Activated CD4-positive, alpha-beta T cell treated with anti-CD3 and anti-CD28 coated beads for 36 hours (primary cell): ENCODE measurements at regions not wholly inside any gene's neighbourhood (a gene's known extent, or its start where the extent isn't known, plus 50 kb on each side); places are given as distances from the start of the nearest gene placed in this dataset.
"Not testable (repeated sequence)": the region's sequence is repeated elsewhere in the genome, so short reads cannot be mapped to it uniquely, and the experiment has no call there.

Experiments
- ATAC-seq: fragments of 200-7000 bp; cut with Tn5 transposase; one replicate; pipeline ENCODE4 v1.10.0; 2021; ENCODE audit warnings: mild to moderate bottlenecking, moderate library complexity
- CTCF ChIA-PET: fragments of 350-600 bp; sonication (Branson Sonifier 250); formaldehyde crosslinking; loops from one replicate; lab custom pipeline; 2021; ENCODE audit warnings: antibody characterized with exemption; lab: Charles Lee
- POLR2A ChIA-PET: fragments of 350-600 bp; sonication (Branson Sonifier 250); formaldehyde crosslinking; loops from one replicate; lab custom pipeline; 2021; ENCODE audit warnings: antibody characterized with exemption, inconsistent platforms; lab: Charles Lee
- DNase-seq: peaks from one replicate; pipeline ENCODE4 v3.0.0-alpha.2; 2020
- H3K27ac Mint-ChIP-seq: one replicate; pipeline ENCODE4 v1.8.0; 2021; ENCODE audit warnings: mixed read lengths
- H3K27me3 Mint-ChIP-seq: one replicate; pipeline ENCODE4 v1.8.0; 2021; ENCODE audit warnings: mixed read lengths
- H3K36me3 Mint-ChIP-seq: one replicate; pipeline ENCODE4 v1.8.0; 2021; ENCODE audit warnings: low read depth, mixed read lengths
- H3K4me1 Mint-ChIP-seq: one replicate; pipeline ENCODE4 v1.8.0; 2021; ENCODE audit warnings: mixed read lengths
- H3K4me3 Mint-ChIP-seq: one replicate; pipeline ENCODE4 v1.8.0; 2021; ENCODE audit warnings: mild to moderate bottlenecking, moderate library complexity, mixed read lengths
- H3K9me3 Mint-ChIP-seq: one replicate; pipeline ENCODE4 v1.8.0; 2021; ENCODE audit warnings: low read depth, mixed read lengths
- intact Hi-C, 2 experiments: fragments of 100-400 bp; cut with DNase I in 1 of 2; cut with micrococcal nuclease in 1 of 2; formaldehyde crosslinking; loops; one replicate each; pipeline versions ENCODE4 v1.14.2 to v1.15.1; 2022 to 2024; cut with DNase I, micrococcal nuclease

DNA sequence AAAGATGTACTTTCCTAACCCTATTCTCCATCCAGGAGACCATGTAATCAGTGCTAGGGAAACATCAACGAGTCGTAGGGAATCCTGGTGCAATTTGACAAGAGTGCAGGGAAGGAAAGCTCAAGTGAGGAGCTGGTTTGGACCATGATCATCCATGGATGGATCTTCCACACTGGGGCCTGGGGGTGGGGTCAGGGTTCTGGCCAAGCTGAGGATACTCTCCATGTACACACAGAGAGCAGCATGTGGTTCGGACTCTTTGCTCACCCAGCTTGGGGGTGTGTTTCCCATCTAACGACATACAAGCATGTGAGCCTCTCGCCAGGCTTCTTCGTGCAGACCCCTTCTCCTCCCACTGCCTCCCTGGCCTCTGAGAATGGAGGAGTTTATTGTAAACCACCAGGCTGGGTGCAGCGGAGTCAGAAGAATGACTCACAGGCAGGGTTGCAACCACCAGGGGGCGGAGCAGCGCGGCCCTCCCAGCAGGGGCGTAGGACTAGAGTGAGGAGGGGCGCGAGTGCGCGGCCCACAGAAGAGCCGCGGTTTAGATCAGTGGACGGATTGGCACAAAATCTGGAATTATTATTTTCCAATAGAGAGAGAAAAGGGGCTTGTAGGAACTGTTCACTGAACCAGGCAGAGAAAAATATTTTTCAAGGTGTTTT, 530.0 kb upstream of the B3GAT1 start:
- DNase-seq: peak; percentile 10
- ATAC-seq, CTCF ChIA-PET, H3K36me3 Mint-ChIP-seq, H3K4me3 Mint-ChIP-seq, H3K27ac Mint-ChIP-seq, POLR2A ChIA-PET, H3K9me3 Mint-ChIP-seq, H3K4me1 Mint-ChIP-seq, intact Hi-C loops: not testable (repeated sequence)
- H3K27me3 Mint-ChIP-seq: peaks cover 12% of the 10 kb centered on the region

DNA sequence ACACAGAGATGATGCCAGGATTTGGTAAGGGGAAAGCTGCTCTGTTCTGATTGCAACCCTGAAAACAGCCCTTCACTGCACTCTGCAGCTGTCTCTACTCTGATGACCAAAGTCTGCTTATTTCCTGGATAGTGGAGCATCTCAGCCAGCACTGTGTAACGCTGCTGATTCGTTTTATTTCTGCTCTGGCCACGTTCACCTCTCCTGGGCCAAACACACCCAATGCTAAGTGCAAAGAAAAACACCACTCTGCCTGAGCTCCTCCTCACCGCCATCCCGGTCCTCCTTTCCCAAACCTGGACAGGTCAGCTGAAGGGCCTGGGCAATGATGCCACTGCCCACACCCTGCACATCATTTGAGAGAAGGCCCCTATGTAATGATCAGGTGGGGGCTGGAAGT, 529.3 kb upstream of the B3GAT1 start:
- Mint-ChIP-seq H3K36me3 (no peaks in the 10 kb centered on the region), H3K27ac (no peak overlapping the region), H3K4me3 (no peak overlapping the region), H3K4me1 (no peaks in the 10 kb centered on the region), H3K9me3 (no peaks in the 10 kb centered on the region), H3K27me3 (peaks cover 12% of the 10 kb centered on the region)
- intact Hi-C loops: no loop called here
- ATAC-seq (no peak), DNase-seq (no peak)
- POLR2A ChIA-PET: no interaction called here
- CTCF ChIA-PET: no interaction called here

DNA sequence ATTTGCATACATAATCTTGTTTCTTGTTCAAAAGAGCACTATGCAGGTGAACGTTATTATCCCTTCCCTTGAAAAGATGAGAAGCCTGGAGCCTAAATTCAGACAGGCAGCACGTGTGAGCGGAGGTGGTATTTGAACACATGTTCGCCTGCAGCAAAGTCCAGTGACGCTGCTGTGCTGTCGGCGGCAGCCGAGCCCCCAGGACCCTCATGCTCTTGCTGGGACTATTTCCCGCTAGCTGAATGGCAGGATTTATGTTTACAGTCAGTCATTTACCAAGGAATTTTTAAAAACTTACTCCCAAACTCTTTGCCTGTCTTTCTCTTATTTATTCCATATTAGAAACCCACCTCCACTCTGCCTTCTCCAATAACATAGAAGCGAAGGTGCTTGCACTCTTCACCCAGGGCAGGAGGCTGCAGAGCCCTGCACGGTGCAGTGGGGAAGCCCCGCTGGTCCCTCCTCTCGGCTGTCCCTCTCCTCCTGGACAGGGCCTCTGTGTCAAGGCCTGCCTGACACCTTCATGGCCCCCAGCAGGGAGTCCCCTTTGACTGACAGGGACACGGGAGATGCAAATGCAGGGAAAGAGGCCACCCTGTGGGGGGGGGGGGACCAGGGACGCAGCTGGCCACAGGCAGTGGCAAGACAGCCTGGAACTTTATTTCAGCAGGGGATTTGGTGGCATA, 528.5 kb upstream of the B3GAT1 start:
- H3K36me3 Mint-ChIP-seq: no peaks in the 10 kb centered on the region
- ChIA-PET POLR2A (no interaction called here), CTCF (interaction anchor here (0.9 kb wide), 1 partner anchor 72 kb away, joined by 4 read pairs; no protein-coding TSS in a partner anchor)
- no peak overlapping the region for H3K27ac Mint-ChIP-seq
- H3K9me3 Mint-ChIP-seq: no peaks in the 10 kb centered on the region
- DNase-seq (no peak), ATAC-seq (no peak)
- H3K27me3 Mint-ChIP-seq: peaks cover 9% of the 10 kb centered on the region
- no peak overlapping the region for H3K4me3 Mint-ChIP-seq
- intact Hi-C loops: no loop called here
- H3K4me1 Mint-ChIP-seq: no peaks in the 10 kb centered on the region

DNA sequence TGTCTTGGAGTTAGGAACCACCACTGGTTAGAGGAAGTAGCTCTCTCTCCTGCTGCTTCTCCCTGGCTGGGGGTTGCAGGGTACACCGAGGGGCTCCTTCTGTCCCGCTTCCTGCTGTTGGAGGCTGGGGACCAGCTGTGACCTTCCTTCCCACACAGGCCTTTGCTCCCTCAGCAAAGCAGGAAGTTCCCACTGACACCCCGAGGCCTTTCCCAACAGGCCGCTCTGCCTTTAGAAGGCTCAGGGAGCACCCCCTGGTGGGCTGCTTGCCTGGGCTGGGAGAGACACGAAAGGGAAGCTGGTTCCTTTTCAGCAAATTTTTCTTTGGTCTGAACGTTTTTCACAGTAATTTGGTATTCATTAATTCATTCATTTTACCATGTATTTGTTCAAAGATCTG, 527.9 kb upstream of the B3GAT1 start:
- H3K36me3 Mint-ChIP-seq: no peaks in the 10 kb centered on the region
- ChIA-PET POLR2A (no interaction called here), CTCF (interaction anchor here (0.9 kb wide), 1 partner anchor 71 kb away, joined by 4 read pairs; no protein-coding TSS in a partner anchor)
- no peak overlapping the region for H3K4me3 Mint-ChIP-seq
- ATAC-seq (no peak), DNase-seq (peak; percentile 6)
- H3K4me1 Mint-ChIP-seq: no peaks in the 10 kb centered on the region
- H3K27me3 Mint-ChIP-seq: peaks cover 9% of the 10 kb centered on the region
- H3K9me3 Mint-ChIP-seq: no peaks in the 10 kb centered on the region
- intact Hi-C loops: no loop called here
- H3K27ac Mint-ChIP-seq: no peak overlapping the region

DNA sequence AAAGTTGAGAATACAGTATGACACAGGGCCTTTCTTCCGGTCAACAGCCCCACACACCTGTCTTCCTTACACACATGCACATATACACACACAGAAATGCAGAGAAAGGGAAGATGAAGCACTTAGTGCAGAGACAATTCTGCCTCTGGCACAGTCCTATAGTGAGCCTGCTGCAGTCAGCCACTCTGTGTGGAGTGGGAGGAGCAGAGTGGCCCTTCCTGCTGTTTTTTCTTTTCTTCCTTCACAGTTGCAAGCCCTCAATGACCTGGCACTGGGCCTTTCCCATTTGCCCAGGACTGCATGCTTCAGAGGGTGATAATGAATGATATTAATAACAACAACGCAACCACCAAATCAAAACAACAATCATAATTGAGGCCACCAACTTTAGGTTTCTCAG, 527.0 kb upstream of the B3GAT1 start:
- intact Hi-C loops: no loop called here
- DNase-seq: no peak
- Mint-ChIP-seq H3K27ac (no peak overlapping the region), H3K27me3 (peaks cover 7% of the 10 kb centered on the region), H3K4me1 (no peaks in the 10 kb centered on the region), H3K36me3 (no peaks in the 10 kb centered on the region), H3K9me3 (no peaks in the 10 kb centered on the region), H3K4me3 (no peak overlapping the region)
- ChIA-PET CTCF (interaction anchor here (0.6 kb wide), 1 partner anchor 579 kb away, joined by 3 read pairs; no protein-coding TSS in a partner anchor), POLR2A (no interaction called here)
- no peak for ATAC-seq

DNA sequence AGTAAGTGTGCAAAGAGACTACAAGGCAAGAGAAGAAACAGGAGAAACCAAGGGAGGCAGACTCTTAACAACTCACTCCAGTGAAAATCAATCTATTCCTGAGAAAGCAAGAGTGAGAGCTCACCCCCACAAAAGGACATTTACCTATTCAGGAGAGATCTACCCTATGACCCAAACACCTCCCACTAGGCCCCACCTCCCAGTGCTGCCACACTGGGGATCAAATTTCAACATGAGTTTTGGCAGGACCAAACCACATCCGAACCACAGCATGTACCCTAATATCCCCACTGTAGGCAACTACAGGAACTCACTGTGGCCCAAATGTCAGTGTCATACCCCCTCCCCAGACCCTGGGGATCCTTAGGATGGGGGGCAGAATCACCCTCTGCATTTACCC, 526.2 kb upstream of the B3GAT1 start:
- H3K4me1 Mint-ChIP-seq: no peaks in the 10 kb centered on the region
- peaks cover 2% of the 10 kb centered on the region for H3K9me3 Mint-ChIP-seq
- no peak overlapping the region for H3K4me3 Mint-ChIP-seq
- DNase-seq (no peak), ATAC-seq (no peak)
- no peaks in the 10 kb centered on the region for H3K36me3 Mint-ChIP-seq
- H3K27ac Mint-ChIP-seq: no peak overlapping the region
- intact Hi-C loops: no loop called here
- H3K27me3 Mint-ChIP-seq: peaks cover 11% of the 10 kb centered on the region
- POLR2A ChIA-PET: no interaction called here
- CTCF ChIA-PET: no interaction called here

DNA sequence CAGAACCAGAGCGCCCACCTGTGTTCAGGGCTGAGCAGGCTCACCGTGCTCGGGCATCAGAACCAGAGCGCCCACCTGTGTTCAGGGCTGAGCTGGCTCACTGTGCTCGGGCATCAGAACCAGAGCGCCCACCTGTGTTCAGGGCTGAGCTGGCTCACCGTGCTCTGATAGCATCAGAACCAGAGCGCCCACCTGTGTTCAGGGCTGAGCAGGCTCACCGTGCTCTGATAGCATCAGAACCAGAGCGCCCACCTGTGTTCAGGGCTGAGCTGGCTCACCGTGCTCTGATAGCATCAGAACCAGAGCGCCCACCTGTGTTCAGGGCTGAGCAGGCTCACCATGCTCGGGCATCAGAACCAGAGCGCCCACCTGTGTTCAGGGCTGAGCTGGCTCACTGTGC, 525.2 kb upstream of the B3GAT1 start:
- DNase-seq, H3K9me3 Mint-ChIP-seq, ATAC-seq, intact Hi-C loops, POLR2A ChIA-PET, H3K36me3 Mint-ChIP-seq, H3K4me3 Mint-ChIP-seq, H3K27ac Mint-ChIP-seq, CTCF ChIA-PET, H3K4me1 Mint-ChIP-seq: not testable (repeated sequence)
- H3K27me3 Mint-ChIP-seq: peaks cover 14% of the 10 kb centered on the region

DNA sequence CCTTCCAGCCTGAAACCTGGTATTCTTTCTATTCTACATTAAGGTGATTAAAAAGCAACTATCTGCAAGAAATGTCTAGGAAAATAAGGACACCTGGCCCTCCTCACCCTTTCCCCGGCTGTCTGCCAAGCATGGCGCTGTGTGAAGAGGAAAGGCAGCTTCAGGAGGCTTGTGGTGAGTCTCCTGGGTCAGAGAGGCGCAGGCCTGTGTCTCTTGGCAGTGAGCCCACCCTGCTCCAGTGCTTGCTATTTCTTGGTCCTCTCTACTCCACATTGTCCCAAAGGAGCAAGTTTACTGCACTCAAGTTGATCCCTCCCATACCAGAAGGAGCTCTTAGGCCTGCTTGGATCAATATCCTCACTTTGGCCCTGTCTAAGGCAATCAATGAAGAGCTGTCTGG, 520.7 kb upstream of the B3GAT1 start:
- ChIA-PET CTCF (no interaction called here), POLR2A (no interaction called here)
- intact Hi-C loops: no loop called here
- no peak overlapping the region for H3K27ac Mint-ChIP-seq
- H3K9me3 Mint-ChIP-seq: peaks cover 2% of the 10 kb centered on the region
- H3K4me1 Mint-ChIP-seq: no peaks in the 10 kb centered on the region
- DNase-seq (no peak), ATAC-seq (no peak)
- no peak overlapping the region for H3K4me3 Mint-ChIP-seq
- H3K27me3 Mint-ChIP-seq: peaks cover 9% of the 10 kb centered on the region
- no peaks in the 10 kb centered on the region for H3K36me3 Mint-ChIP-seq

DNA sequence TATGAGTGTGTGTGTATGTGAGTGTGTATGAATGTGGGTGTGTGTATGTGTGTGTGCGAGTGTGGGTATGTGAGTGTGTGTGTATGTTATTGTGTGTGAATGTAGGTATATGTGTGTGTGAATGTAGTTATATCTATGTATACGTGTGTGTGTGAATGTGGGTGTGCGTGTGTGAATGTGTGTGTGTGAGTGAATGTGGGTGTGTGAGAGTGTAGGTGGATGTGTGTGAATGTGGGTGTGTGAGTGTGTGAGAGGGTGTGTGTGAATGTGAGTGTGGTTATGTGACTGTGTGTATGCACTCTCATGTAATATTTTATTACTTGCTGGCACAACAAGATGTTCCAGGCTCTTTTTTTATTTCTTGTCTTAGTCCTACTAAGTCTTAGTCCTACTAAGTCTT, 513.4 kb upstream of the B3GAT1 start:
- no peaks in the 10 kb centered on the region for H3K4me1 Mint-ChIP-seq
- DNase-seq (no peak), ATAC-seq (no peak)
- ChIA-PET POLR2A (no interaction called here), CTCF (no interaction called here)
- no peak overlapping the region for H3K4me3 Mint-ChIP-seq
- intact Hi-C loops: no loop called here
- no peaks in the 10 kb centered on the region for H3K36me3 Mint-ChIP-seq
- H3K9me3 Mint-ChIP-seq: peaks cover 3% of the 10 kb centered on the region
- peaks cover 10% of the 10 kb centered on the region for H3K27me3 Mint-ChIP-seq
- no peak overlapping the region for H3K27ac Mint-ChIP-seq

DNA sequence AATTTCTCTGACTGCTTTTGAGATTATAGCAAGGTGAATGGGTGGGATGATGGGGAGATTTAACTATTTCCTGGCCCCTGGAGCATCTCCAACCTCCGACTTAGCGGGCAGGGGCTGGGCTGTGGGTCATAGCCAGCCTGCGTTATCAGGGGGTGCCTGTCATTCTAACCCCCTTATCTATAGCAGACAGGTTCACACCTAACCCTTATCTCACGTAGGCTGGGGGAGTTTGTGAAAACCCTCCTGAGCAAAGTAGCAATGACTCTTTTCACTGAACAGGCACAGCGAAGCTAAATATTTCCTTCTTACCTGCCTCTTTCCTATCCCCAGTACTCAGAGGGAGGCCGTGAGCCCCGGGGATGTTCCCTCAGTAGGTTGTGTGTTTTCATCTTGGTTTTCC, 511.4 kb upstream of the B3GAT1 start:
- intact Hi-C loops: no loop called here
- H3K4me3 Mint-ChIP-seq: no peak overlapping the region
- peaks cover 3% of the 10 kb centered on the region for H3K9me3 Mint-ChIP-seq
- ChIA-PET POLR2A (no interaction called here), CTCF (no interaction called here)
- peaks cover 15% of the 10 kb centered on the region for H3K27me3 Mint-ChIP-seq
- H3K4me1 Mint-ChIP-seq: no peaks in the 10 kb centered on the region
- no peak overlapping the region for H3K27ac Mint-ChIP-seq
- ATAC-seq: no peak
- no peak for DNase-seq
- H3K36me3 Mint-ChIP-seq: no peaks in the 10 kb centered on the region

DNA sequence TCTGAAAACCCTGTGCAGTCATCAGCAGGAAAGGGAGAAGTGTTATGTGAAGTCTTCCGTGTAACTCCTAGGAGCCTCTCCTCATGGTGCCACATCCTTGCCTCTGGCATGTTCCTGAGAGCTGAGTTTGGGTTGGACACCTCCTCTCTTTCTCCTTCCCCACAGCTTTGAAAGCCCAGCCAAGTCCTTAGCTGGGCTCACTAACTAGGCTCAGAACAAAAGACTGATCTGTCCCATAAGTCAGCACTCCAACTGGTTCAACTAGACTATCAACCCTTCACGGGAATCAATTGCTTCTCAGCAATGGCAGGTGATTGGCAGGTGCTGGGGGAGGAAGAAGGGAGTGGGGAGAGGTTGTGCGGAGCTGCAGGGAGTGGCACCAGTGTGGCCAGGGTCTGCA, 509.9 kb upstream of the B3GAT1 start:
- ChIA-PET CTCF (no interaction called here), POLR2A (no interaction called here)
- Mint-ChIP-seq H3K4me1 (no peaks in the 10 kb centered on the region), H3K9me3 (peaks cover 3% of the 10 kb centered on the region), H3K27me3 (peaks cover 15% of the 10 kb centered on the region), H3K36me3 (no peaks in the 10 kb centered on the region), H3K4me3 (no peak overlapping the region), H3K27ac (no peak overlapping the region)
- ATAC-seq (no peak), DNase-seq (no peak)
- intact Hi-C loops: no loop called here

DNA sequence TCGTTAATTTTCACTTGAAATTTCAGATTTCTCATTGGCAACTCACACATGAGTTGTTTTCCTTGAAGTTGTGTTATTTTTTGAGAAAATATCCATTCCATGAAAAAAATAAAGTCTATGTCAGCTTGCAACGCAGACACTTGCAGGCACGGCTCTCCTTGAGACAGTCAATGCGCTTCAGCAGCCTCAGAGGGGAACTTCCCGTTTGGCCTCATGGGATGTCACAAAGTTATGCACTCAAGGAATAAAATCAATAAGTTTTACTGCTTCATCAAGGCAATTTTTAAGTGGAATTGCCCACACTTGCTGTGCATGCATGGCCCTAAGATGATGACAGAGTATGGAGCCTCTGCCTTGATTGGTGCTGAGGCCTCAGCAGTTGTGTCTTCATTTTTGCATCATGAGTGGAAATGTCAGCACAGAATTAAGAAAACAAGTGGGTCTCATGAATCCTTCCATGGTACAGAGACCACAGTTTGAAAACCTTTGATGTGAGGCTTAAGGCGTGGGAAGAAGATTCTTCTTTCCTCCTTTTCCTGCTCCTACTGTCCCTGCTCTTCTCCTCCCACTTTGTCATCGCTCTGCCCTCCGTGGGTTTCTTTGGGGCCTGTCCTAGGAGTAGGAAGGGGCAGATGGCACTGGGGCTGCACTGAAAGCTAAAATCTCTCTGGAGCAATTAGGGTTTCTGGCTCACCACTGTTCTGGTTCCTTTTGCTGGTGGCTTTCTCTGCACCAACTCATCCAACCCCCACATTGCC, 509.0 kb upstream of the B3GAT1 start:
- Mint-ChIP-seq H3K36me3 (no peaks in the 10 kb centered on the region), H3K4me1 (no peaks in the 10 kb centered on the region), H3K27ac (no peak overlapping the region), H3K27me3 (peaks cover 15% of the 10 kb centered on the region), H3K9me3 (peaks cover 3% of the 10 kb centered on the region), H3K4me3 (no peak overlapping the region)
- ChIA-PET POLR2A (no interaction called here), CTCF (no interaction called here)
- DNase-seq: no peak
- no peak for ATAC-seq
- intact Hi-C loops: no loop called here
